Keratinocyte (primary cell): ENCODE measurements at regions not wholly inside any gene's neighbourhood (a gene's known extent, or its start where the extent isn't known, plus 50 kb on each side); places are given as distances from the start of the nearest gene placed in this dataset.

Experiments used
- DNase-seq: peaks from one replicate; pipeline ENCODE4 v3.0.0-alpha.2; 2011; ENCODE audit warnings: low read depth, missing footprints, low spot score
- FAIRE-seq: peaks from 2 replicates; lab custom pipeline; 2011; peaks lifted over from hg19 to GRCh38; lab: Jason Lieb, UNC
- H2AFZ ChIP-seq: 2 replicates; pipeline ENCODE4 v1.6.0; 2012; ENCODE audit warnings: low read length, control low read depth, inconsistent platforms; ENCODE audit not compliant: control insufficient read depth
- H3K27ac ChIP-seq: 2 replicates; pipeline ENCODE4 v1.5.1; 2011; ENCODE audit warnings: low read length; ENCODE audit not compliant: control insufficient read depth, insufficient read depth
- H3K27me3 ChIP-seq: 3 replicates; pipeline ENCODE4 v1.6.0; 2011; ENCODE audit warnings: low read length; ENCODE audit not compliant: control insufficient read depth, insufficient read depth; ENCODE audit errors: extremely low read depth
- H3K36me3 ChIP-seq, 2 experiments: 2 replicates in 1 of 2; 3 replicates in 1 of 2; pipeline ENCODE4 v1.5.1; 2011; ENCODE audit warnings: low read length in 2 of 2, mild to moderate bottlenecking in 1 of 2; ENCODE audit not compliant: control insufficient read depth in 2 of 2, insufficient read depth in 2 of 2; ENCODE audit errors: extremely low read depth in 1 of 2
- H3K4me1 ChIP-seq: 3 replicates; pipeline ENCODE4 v1.5.1; 2011; ENCODE audit warnings: low read length; ENCODE audit not compliant: control insufficient read depth, insufficient read depth; ENCODE audit errors: extremely low read depth
- H3K4me2 ChIP-seq: 3 replicates; pipeline ENCODE4 v1.6.0; 2011; ENCODE audit warnings: low read depth, low read length; ENCODE audit not compliant: control insufficient read depth, insufficient read depth; ENCODE audit errors: extremely low read depth
- H3K4me3 ChIP-seq, 3 experiments: fragments of 200-600 bp in 1 of 3; sonication (generic) in 1 of 3; 2 replicates in 2 of 3; 3 replicates in 1 of 3; pipeline ENCODE4 v1.5.1; 2011 to 2016; ENCODE audit warnings: low read length in 3 of 3, mild to moderate bottlenecking in 3 of 3, control low read depth in 2 of 3, inconsistent platforms in 1 of 3, low read depth in 1 of 3, mixed read lengths in 1 of 3, mixed run types in 1 of 3, moderate library complexity in 1 of 3; ENCODE audit not compliant: control insufficient read depth in 2 of 3, insufficient read depth in 2 of 3; ENCODE audit errors: extremely low read depth in 1 of 3
- H3K79me2 ChIP-seq: 2 replicates; pipeline ENCODE4 v1.6.0; 2012; ENCODE audit warnings: low read length; ENCODE audit not compliant: control insufficient read depth, insufficient read depth
- H3K9ac ChIP-seq: 3 replicates; pipeline ENCODE4 v1.6.0; 2011; ENCODE audit warnings: low read length; ENCODE audit not compliant: control insufficient read depth, insufficient read depth; ENCODE audit errors: extremely low read depth
- H3K9me1 ChIP-seq: 3 replicates; pipeline ENCODE4 v1.6.0; 2011; ENCODE audit warnings: low read length; ENCODE audit not compliant: control insufficient read depth, insufficient read depth; ENCODE audit errors: extremely low read depth
- H3K9me3 ChIP-seq: 2 replicates; pipeline ENCODE4 v1.5.1; 2012; ENCODE audit warnings: low read depth, low read length; ENCODE audit not compliant: control insufficient read depth
- H4K20me1 ChIP-seq: 3 replicates; pipeline ENCODE4 v1.6.0; 2011; ENCODE audit warnings: low read length; ENCODE audit not compliant: control insufficient read depth, insufficient read depth; ENCODE audit errors: extremely low read depth
- EZH2 ChIP-seq: IDR thresholded peaks from one replicate; pipeline ENCODE4 v1.6.1; 2012; ENCODE audit warnings: inconsistent platforms, mild to moderate bottlenecking, low read length, moderate library complexity
- dilution Hi-C: fragments of 300-500 bp; cut with MboI; formaldehyde crosslinking; loops from one replicate; pipeline ENCODE4 v1.7.0; 2020; ENCODE audit warnings: low sequenced_read_pairs; ENCODE audit not compliant: extremely low pct_ligation_motif_present
- TF ChIP-seq, protein P1 (sequence below), 3 experiments: IDR thresholded peaks in 1 of 3; conservative IDR thresholded peaks in 1 of 3; optimal IDR thresholded peaks in 1 of 3; 2 replicates in 2 of 3; 3 replicates in 1 of 3; pipeline versions ENCODE3 to v1.5.1; 2011; ENCODE audit warnings: low read length in 3 of 3, mild to moderate bottlenecking in 3 of 3, moderate library complexity in 2 of 3, control low read depth in 1 of 3, inconsistent platforms in 1 of 3; ENCODE audit not compliant: insufficient read depth in 2 of 3; ENCODE audit errors: extremely low read depth in 1 of 3

DNA sequence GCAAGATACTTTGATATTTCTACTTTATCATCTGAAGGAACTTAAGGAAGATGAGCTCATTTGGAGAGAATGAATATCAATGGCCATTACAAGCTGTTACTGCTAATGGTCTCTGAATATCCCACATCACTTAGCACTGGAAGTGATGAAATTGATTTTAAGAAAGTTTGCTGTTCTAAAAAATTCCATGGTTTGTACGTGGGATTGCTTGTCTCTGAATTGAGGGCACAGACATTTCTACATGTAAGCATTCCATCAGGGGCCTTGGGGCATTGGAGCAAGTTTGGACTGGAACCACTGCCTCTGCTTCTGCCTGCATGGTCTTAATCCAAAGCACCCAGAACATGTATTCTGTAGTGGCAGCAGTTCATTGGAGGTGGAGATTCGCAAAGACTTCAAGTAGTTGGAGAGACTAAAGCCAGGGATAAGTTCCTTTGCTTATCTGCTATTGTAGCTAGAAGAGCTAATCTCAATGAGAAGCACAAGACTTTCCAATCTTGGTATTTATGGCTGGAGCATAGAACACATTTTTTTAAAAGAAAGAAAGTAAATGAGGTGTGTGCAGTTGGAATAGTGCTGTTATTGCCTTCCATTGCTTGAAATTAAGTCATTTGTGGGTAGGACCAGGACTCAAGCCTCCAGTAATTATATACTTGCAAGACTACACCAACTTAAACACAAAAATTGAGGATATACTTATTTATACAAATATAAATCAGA is 424.2 kb downstream of the SPATA31D1 start:
- H3K9me1 ChIP-seq: no peaks in the 10 kb centered on the region
- no peaks in the 10 kb centered on the region for H3K79me2 ChIP-seq
- peak overlapping the region; percentile 59 for H3K4me2 ChIP-seq
- dilution Hi-C loops: no loop called here
- peaks cover 23% of the 10 kb centered on the region for H3K4me1 ChIP-seq
- H3K27me3 ChIP-seq: no peaks in the 10 kb centered on the region
- H3K27ac ChIP-seq: no peak overlapping the region
- DNase-seq (peak; percentile 32), FAIRE-seq (peak; percentile 57)
- H3K9ac ChIP-seq: no peak overlapping the region
- H2AFZ ChIP-seq: peak overlapping the region; percentile 20
- no peaks in the 10 kb centered on the region for H4K20me1 ChIP-seq
- H3K4me3 ChIP-seq: no peak overlapping the region
- no peaks in the 10 kb centered on the region for H3K36me3 ChIP-seq
- H3K9me3 ChIP-seq: no peaks in the 10 kb centered on the region
- no peak for TF ChIP-seq EZH2
- TF ChIP-seq, protein P1, sequence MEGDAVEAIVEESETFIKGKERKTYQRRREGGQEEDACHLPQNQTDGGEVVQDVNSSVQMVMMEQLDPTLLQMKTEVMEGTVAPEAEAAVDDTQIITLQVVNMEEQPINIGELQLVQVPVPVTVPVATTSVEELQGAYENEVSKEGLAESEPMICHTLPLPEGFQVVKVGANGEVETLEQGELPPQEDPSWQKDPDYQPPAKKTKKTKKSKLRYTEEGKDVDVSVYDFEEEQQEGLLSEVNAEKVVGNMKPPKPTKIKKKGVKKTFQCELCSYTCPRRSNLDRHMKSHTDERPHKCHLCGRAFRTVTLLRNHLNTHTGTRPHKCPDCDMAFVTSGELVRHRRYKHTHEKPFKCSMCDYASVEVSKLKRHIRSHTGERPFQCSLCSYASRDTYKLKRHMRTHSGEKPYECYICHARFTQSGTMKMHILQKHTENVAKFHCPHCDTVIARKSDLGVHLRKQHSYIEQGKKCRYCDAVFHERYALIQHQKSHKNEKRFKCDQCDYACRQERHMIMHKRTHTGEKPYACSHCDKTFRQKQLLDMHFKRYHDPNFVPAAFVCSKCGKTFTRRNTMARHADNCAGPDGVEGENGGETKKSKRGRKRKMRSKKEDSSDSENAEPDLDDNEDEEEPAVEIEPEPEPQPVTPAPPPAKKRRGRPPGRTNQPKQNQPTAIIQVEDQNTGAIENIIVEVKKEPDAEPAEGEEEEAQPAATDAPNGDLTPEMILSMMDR (optimal IDR thresholded peaks at IDR 0.05 in 1 of 3, IDR thresholded peaks at IDR 0.05 in 1 of 3, conservative IDR thresholded peaks at IDR 0.05 in 1 of 3; ENCODE audit: extremely low read depth in 1 of 3, insufficient read depth in 2 of 3, low read length in 3 of 3): no peak

DNA sequence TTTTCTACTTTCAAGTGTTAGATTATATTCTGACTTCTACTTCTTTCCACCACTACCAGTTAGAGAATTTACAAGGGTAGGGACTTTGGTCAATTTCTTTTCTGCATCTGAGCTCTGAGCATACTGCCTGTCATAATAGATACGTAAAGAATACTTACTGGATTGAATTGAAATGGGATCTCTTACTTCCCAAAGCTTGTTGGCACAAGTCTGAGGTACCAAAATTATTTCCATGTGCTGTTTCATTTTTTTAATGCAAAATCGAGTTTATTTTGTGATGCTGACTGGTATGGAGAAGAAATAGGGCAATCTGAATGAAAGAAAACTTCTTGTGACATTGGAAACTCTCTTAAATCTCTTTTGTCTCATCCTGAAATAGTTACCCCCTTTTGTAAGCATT is 428.9 kb downstream of the SPATA31D1 start:
- Histone ChIP-seq H3K9me3 (no peaks in the 10 kb centered on the region), H4K20me1 (no peaks in the 10 kb centered on the region), H3K9ac (no peak overlapping the region), H3K4me3 (no peak overlapping the region), H3K36me3 (no peaks in the 10 kb centered on the region), H2AFZ (no peak overlapping the region), H3K79me2 (no peaks in the 10 kb centered on the region), H3K27ac (no peak overlapping the region), H3K27me3 (no peaks in the 10 kb centered on the region), H3K4me1 (peaks cover 7% of the 10 kb centered on the region), H3K4me2 (no peak overlapping the region), H3K9me1 (no peaks in the 10 kb centered on the region)
- TF ChIP-seq, protein P1 (optimal IDR thresholded peaks at IDR 0.05 in 1 of 3, IDR thresholded peaks at IDR 0.05 in 1 of 3, conservative IDR thresholded peaks at IDR 0.05 in 1 of 3; ENCODE audit: extremely low read depth in 1 of 3, insufficient read depth in 2 of 3, low read length in 3 of 3): no peak
- TF ChIP-seq EZH2: no peak
- no peak for DNase-seq
- FAIRE-seq: no peak
- dilution Hi-C loops: no loop called here
